ENCODE measurements at regions not wholly inside any gene's neighbourhood (a gene's known extent, or its start where the extent isn't known, plus 50 kb on each side); places are given as distances from the start of the nearest gene placed in this dataset.
A peak's percentile ranks its signal among the peaks of the same experiment; 100 is the strongest.

DNA sequence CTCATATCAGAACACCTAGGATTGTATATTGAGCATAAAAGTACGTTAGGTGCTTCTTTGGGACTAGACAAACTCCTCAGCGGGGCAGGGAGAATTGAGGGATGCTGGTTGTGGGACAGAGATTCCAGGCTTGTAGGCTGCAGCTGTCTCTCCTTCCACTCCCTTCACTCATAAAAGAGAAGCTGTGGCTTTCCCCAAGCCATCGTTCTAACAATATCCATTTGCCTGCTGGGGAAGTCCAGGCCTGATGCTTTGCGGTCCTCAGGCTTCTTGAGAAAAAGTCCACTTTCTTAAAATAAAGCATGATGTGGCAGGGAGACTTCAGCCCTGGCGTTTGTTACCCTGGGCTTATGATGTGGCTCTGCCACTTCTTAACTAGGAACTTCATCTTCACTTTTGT lies 129.3 kb upstream of the OSMR start:
- DNase-seq = no peak

DNA sequence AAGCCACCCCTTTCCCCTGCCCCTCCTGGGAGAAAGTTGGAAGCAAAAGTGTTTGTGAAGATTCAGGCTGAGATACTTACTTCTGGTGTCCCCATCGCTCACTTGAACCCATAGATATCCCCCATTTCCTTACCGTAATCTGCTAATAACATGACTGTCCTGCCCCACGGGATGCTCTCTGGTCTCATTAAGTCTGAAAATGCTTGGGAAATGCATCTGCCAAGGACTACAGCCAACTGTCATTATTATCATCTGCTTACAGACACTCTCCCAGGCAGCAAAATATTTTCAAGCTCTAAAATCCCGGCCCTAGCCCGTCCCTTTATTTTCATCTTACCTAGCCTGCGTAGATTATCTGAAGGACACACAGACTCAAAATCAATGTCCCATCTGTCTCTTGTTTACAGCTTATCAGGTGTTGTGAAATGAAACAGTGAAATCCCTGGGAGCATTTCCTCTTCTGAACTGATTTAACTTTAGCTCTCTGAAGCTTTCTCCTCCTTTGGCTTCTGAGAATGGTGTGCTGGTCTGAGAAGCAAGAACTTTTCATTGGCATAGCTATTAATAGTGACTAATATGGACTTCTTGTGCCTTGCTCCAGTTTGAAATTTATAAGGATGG lies 126.9 kb upstream of the OSMR start:
- DNase-seq = no peak

DNA sequence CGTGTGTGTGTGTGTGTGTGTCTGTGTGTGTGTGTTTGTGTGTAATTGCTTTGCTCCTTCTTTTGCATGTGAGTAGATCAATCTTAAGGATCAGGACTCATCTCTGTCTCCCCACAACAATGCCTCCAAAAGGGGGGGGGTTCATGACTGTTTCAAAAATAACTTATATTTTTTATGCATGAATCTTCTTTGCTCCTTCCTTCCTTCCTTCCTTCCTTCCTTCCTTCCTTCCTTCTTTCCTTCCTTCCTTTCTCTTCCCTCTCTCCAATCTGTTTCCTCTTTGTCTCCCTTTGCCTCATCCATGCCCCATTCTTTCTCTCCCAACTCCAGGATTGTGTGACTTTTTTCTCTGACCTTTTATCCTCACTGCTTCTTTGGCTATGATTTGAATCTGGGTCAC lies 126.4 kb upstream of the OSMR start:
- no peak for DNase-seq

DNA sequence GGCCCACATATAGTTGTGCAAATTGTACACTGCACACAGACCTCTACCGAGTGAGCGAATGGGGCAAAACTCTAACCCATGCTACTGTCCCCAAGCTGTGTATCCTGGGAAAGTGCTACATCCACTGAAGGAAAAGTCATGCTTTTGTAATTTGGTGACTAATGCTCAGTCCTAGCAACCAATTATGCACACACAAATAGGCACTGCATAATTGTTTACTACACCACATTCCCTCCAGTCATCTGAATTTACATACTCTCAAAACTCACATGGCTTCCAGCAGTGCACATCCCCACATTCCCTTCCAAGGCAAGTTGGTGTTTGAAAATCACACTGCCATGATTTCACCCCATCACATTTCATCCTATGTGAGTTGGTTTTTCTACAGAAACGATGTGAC lies 125.9 kb upstream of the OSMR start:
- peak in 2 of 58 donors; percentile 11 to 27 for DNase-seq

DNA sequence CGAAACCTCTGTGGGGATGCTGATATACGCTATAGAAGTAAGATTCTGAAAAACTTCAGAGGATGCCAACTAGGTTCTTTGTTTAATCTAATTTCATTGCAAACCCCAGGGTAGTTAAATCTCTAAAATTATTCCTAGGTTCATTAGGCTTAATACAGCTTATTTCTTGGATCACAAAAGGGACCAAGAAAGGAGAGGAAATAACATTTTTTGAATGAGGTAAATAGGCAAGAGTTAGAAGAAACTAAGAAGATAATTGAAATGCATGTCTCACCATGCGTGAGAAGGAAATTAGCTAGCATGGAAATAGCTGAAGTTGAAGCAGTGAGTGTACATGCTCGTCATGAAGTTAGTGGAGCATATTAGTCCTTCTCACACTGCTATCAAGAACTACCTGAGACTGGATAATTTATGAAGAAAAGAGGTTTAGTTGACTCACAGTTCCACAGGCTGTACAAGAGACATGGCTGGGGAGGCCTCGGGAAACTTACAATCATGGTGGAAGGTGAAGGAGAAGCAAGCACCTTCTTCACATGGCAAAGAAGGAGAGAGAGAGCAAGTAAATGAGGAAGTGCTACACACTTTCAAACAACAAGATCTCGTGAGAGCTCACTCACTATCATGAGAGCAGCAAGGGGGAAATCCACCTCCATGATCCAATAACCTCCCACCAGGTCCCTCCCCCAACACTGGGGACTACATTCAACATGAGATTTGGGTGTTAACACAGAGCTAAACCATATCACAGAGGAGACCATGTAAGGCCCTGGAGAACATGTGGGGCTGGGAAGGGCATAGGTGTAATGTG lies 125.1 kb upstream of the OSMR start:
- DNase-seq = no peak

DNA sequence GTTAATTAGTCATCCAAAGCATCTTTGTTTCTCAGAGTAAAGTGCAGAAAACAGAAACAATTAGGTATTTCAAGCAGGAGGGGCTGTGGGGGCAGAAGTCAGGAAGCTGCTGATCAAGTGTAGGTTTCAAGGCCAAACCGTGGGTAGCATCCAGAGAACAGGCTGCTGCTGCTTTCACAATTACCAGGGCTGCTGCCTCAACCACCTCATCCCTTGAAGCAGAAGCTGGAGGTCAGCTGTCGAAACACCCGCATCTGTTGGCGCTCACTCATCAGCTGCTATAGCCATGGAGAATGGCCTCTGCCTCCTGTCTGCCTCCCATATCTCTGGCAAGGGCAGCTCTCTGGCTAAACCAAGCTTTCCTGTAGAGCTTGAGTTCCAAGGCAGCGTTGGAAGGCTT lies 122.9 kb upstream of the OSMR start:
- DNase-seq = no peak

DNA sequence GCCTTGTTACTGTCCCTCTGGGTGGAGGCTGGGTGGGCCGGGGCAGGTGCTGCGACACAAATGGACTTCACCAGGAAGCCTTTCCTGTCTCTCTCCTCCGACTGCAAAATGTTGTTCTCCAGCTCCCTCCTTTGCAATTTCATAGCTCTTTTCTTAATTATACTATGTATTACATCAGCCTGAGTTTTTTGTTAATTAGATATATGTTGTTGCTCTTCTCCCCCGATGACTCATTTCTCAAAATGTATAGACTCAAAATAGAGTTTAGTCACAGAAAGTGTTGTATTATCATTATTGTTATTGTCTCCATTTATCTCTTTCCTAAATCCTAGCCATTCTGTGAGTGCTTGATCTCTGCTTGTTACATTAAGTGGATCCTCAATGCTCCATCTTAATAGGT lies 122.4 kb upstream of the OSMR start:
- no peak for DNase-seq

DNA sequence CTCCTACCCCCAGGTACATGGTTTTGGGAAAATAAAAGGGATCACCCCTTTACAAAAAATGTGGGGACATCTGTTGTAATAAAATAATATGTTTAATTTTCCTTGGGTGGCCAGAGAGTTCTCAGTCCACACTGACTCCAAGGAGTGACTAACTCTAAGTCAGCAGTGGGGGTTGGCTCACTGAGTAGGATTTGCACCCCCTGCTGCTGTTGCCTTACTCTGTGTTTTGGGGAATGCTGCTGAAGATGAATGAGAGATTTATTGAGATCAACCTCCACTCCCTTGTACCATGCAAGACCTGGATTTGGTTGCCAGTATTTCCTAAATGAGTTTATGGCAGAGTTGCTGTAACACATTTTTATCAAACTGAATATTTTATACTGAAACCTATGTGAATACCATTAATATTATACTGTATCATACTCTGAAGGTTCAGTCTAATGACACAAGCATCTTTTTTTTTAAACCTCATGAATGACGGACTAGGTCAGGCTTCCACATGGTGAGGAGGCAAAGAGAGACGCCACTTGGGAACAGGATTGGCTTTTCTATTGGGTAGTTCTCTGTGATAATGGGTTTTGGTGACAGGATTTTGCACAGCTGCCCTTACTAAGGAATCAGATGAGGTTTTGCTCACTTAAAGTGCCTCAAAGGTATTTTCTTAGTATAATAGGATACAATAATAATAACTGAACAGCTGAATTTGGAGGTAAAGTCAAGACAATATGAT lies 121.3 kb upstream of the OSMR start:
- peak in 2 of 58 donors; percentile 21 to 24 for DNase-seq

DNA sequence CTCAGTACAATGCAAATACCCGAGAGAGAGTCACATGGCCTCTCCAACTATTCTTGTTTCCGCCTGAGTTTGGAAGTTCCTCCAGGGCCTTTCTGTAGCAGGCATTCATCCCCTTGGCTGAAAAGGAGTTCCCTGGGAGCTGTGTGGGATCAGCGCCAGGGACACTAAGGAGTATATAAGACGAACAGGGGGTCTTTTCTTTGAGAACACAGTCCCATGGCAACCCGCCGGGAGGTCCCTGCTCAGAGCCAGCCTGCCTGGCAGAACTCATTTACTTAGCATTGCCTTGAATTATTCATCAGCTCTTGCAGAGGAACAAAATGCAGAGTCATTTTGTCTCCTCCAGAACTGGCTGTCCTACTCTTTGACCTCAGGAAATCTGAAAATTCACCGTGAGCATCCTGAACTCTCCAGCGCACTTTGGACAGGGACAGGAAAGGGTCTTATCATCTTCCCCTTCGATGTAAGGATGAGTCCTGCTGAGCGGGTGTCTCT lies 120.4 kb upstream of the OSMR start:
- peak in 53 of 58 donors; percentile 14 to 97 (median 79) for DNase-seq

DNA sequence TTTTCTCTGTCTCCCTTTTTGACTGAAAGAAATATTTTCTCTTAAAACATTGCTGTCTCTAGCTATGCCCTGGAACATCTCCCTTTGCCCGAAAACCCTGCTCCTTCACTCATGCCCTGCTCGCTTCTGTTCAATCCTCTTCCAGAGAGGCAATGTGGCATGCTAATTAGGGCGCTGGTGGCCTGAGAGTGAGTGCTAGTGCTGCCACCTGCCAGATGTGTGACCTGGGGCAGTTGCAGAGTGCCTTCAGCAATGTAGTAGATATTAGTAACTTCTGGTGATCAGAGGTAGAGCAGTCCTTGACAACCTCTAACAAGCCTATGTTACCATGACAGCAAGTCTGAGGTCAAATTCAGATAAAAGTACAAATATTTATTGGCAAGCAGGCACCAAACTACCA lies 119.5 kb upstream of the OSMR start:
- DNase-seq = peak in 9 of 58 donors; percentile 6 to 36 (median 15)

DNA sequence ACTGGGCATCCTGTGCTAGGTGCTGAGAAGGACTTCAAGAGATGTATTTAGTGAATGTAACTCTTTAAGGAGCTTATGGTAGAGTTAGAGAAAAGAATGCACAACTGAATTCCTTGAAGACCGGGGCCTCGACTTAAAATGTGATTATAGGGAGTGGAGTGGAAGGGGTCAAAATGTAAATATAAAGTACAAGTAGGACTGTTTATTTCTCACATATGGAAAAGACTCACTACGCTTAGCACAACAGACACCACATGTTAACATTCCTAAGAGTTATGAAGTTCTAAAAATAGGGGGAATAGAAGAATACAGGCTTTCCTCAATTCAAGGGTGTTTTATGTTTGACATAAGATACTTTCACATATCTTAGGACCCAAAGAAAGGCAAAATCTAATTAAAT lies 117.8 kb upstream of the OSMR start:
- DNase-seq = no peak

DNA sequence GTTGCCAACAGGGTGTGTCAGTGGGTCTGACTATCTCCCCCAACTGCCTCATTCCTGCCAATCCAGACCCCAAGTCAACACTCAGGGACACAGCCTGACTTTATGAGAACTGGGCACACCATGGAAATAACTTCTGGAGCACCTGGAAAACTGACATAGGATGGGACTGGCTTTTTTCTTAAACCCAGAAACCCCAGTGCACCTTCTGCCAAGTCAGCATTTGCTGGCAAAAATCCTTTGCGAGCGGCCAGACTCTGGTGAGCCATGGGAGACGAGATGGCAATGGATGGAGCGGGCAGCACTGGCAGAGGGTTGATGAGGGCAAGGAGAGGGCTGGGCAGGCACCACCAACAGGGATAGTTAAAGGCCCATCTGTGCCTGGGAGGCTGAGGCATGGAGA lies 114.4 kb upstream of the OSMR start:
- no peak for DNase-seq

DNA sequence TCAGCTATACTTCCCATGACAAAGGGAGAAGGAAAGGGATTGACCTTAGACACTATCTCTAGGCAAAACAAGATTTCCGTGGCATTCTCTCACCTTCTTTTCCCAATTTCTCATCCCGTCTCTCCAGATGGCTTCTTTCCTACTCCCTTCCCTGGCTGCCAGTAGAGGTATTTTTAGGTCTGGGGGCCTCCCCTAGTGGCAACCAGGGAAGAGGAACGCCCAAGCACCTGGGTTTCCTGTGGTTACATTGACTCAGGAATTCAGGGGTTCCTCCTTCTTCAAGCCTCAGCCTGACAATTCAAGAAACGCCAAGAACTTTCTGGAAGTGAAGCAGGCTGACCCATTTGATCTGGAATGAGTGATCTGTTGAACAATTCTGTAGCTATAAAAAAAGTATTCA lies 111.5 kb upstream of the OSMR start:
- DNase-seq = no peak

DNA sequence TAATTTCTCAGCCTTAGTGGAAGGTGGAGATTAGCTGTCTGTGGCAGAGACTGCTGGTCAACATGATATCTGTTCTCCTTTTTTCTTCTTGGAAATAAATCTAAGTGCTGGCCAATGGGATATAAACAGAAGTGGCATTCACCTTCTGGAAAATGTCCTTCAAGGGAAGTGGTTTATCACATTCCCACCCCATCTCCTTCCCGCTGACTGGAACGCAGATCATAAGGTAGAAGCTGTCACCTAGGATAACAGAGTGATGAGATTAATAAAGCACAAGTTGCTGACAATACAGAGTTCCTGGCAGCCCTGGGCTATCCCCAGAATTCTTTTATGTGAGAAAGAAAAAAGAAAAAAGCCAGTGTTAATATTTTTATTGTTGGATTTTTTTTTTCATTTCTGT lies 109.7 kb upstream of the OSMR start:
- no peak for DNase-seq

DNA sequence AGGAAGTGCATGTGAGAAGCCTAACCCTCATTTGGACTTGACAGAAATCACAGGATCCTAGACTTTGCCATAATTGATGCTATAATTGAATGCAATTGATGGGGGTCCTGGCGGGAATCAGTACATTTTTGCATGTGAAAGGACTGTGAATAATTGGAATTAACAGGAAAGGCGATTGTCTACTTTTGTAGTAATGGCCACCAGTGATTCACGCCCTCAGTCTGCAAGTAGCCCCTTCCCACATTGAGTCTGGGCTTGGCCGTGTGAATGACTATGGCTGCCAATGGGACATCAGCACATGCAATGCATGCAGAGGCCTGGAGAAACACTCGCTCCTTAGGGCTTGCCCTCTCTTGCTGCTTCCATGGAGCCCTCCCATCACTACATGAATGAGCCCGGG lies 107.8 kb upstream of the OSMR start:
- no peak for DNase-seq

DNA sequence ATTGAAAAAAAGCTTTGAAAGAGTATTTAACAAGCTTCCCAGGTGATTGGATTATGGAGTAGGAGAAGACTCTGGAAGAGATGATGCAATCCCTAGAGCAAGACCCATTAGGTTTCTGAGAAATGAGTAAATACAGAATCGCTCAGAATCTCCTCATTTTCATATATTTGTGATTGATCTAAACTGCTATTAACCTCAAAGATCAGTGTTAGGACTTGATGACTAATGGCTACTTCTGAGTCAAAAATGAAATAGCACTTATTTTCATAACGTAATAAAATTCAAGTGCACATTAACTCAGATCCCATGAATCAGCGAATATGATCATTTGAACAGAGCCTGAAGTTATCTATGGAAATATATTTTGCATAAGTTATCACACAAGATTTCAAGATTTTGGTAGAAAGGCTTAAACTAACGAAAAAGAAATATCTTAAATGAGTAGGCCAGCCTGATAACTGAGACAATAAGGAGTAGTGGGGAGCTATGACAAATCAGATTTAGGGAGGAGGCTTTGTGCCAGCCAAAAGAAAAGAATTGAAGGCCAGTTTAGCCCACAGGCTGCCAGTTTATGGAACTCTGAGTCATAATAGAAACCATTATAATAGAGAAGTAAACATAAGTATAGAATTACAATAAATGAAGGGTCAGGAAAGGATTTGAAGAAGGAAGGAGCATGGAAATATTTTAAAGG lies 106.7 kb upstream of the OSMR start:
- DNase-seq = no peak

DNA sequence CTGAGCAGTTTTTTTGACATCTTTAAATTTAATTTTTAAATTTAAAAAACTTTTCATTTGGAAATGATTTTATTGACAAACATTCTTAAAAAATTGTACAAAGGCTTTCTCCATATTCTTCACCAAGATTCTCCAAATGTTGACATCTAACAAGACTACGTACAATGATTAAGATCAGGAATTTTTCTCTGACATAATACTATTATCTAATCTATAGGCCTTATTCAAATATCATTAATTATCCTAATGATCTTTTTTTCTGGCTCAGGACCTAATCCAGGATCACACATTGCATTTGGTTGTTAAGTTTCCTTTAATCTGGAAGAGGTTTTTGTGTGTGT lies 106.1 kb upstream of the OSMR start:
- no peak for DNase-seq

DNA sequence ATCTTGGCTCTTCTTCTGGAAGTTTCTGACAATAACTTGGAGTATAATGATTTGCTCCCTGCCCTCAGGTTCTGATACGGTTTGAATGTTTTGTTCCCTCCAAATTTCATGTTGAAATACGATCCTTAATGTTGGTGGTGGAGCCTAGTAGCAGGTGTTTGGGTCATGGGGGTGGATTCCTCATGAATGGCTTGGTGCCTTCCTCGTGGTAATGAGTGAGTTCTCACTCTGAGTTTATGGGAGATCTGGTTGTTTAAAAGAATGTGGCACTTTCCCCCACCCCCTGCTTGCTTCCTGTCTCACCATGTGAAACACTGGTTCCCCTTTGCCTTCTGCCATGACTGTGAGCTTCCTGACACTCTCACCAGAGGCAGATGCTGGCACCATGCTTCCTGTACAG lies 103.0 kb upstream of the OSMR start:
- DNase-seq = no peak

DNA sequence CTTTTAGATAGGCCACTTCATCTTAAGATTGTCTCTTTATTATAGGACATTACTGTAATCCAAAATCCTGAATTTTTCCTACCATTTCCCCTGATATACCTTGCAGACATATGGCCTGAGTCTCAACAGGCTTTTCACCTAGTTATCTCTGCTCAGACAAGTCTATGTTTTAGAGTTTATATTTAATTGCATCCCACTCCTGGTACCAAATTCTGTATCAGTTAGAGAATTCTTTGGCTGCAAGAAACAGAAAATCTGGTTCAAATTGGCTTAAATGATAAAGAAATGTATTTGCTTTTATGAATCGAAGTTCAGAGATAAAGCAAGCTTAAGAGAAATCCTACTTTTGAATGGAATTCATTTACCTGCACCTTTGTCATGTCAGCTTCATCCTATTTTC lies 102.2 kb upstream of the OSMR start:
- no peak for DNase-seq

DNA sequence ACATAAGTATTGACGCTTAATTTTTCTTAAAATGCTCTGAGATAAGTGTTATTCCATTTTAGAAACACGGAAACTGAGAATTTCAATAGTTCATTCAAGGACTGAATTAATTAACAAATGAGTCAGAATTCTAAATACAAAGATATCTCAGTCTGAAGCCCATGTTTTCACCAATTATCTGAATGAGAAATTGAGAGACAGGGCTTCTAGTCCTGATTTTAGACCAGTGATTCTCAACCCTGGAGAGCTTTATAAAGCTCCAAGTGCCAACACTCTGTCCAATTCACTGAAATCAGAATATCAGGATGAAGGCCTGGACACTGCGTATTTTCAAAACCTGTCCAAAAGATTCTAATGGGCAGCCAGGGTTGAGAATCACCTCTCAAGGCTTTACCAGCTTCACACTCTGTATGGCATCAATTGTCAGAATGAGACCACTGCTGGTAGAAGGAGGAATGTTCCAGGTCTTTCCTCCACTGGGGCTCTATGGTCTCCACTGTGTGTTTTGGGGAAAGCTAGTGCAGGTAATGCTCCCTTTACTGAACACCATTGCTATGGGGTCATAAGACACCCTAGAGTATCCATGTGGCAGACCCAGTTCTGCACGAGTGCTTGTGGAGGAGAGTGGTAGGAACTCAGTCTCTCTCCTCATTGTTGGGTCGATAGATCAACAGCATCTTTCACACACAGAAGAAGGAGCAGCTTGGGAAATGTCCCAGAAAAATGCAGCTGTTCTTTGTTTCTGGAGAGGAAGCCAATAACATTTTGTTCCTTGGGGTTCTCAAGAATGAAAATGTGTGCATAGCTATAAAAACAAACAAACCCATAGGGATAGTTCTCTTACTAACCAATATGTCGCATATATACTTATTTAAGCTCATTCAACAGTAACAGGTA lies 99.7 kb upstream of the OSMR start:
- DNase-seq = peak in 12 of 58 donors; percentile 5 to 75 (median 30)

DNA sequence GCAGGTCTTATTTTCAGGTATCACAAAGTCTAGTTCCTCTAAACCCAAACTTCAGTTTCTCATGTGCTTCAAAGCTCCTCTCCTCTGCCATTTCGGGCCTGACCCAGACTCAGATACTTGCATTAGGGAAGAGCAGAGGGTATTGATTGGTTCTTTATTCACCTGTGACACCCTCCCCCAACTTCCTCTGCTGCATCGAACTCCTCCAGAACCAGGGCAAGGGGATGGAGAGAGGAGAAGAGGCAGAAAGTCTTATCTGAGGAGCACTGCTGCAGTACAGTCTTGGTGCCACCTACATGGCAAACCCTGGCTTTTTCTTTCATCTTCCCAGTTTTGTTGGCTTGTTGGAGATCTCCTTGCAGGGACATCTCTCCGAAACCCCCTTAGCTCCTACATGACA lies 96.0 kb upstream of the OSMR start:
- DNase-seq = no peak

All from anterior cingulate cortex (tissue), 58 donors.